Epidermal melanocyte (primary cell): ENCODE measurements at regions not wholly inside any gene's neighbourhood (a gene's known extent, or its start where the extent isn't known, plus 50 kb on each side); places are given as distances from the start of the nearest gene placed in this dataset.

Experiments
- DNase-seq: peaks from one replicate; pipeline ENCODE4 v3.0.0; 2011; ENCODE audit warnings: low spot score; ENCODE audit not compliant: insufficient read length

- DNase-seq = no peak
Measured at GRCh38 chr4:3865986-3866812, 100.0 kb downstream of the ADRA2C start.

- DNase-seq = no peak
Measured at GRCh38 chr4:3866813-3867129, 100.6 kb downstream of the ADRA2C start.

GRCh38 chr4:3867403-3868100 lies 101.4 kb downstream of the ADRA2C start:
- DNase-seq = no peak

GRCh38 chr4:3868211-3869173 lies 102.3 kb downstream of the ADRA2C start:
- no peak for DNase-seq

- DNase-seq = no peak
Measured at GRCh38 chr4:3869174-3869572, 103.0 kb downstream of the ADRA2C start.

GRCh38 chr4:3869661-3870566 lies 103.7 kb downstream of the ADRA2C start:
- no peak for DNase-seq

- no peak for DNase-seq
Measured at GRCh38 chr4:3870567-3870962, 104.4 kb downstream of the ADRA2C start.

GRCh38 chr4:3871181-3871852 lies 105.1 kb downstream of the ADRA2C start:
- DNase-seq = no peak

- no peak for DNase-seq
Measured at GRCh38 chr4:3871881-3872833, 106.0 kb downstream of the ADRA2C start.

GRCh38 chr4:3872834-3873313 lies 106.7 kb downstream of the ADRA2C start:
- DNase-seq = no peak

- DNase-seq = peak; percentile 6
Measured at GRCh38 chr4:3873408-3874027, 107.3 kb downstream of the ADRA2C start.

GRCh38 chr4:3874028-3874415 lies 107.8 kb downstream of the ADRA2C start:
- peak; percentile 2 for DNase-seq

GRCh38 chr4:3874525-3875110 lies 108.4 kb downstream of the ADRA2C start:
- DNase-seq = peak; percentile 4

- DNase-seq = no peak
Measured at GRCh38 chr4:3875466-3875865, 109.3 kb downstream of the ADRA2C start.

GRCh38 chr4:3876057-3876845 lies 110.1 kb downstream of the ADRA2C start:
- peak; percentile 3 for DNase-seq

- peak; percentile 5 for DNase-seq
Measured at GRCh38 chr4:3877236-3877635, 111.1 kb downstream of the ADRA2C start.

- peak; percentile 6 for DNase-seq
Measured at GRCh38 chr4:3877868-3878267, 111.7 kb downstream of the ADRA2C start.
